HG03108 (cell line): ENCODE measurements at regions not wholly inside any gene's neighbourhood (a gene's known extent, or its start where the extent isn't known, plus 50 kb on each side); places are given as distances from the start of the nearest gene placed in this dataset.

ENCODE experiments used
- ATAC-seq: cut with Tn5 transposase; IDR thresholded peaks from one replicate; pipeline ENCODE4 v1.9.1; 2021; ENCODE audit warnings: moderate library complexity; ENCODE audit not compliant: unreplicated experiment

GRCh38 chr6:41469156-41470028 is 76.8 kb upstream of the FOXP4 start:
- no peak for ATAC-seq

GRCh38 chr6:41470029-41470330 is 76.2 kb upstream of the FOXP4 start:
- no peak for ATAC-seq

- no peak for ATAC-seq
Measured at GRCh38 chr6:41470331-41471063, 75.7 kb upstream of the FOXP4 start.

- no peak for ATAC-seq
Measured at GRCh38 chr6:41471064-41471895, 74.9 kb upstream of the FOXP4 start.

GRCh38 chr6:41474213-41474933 is 71.8 kb upstream of the FOXP4 start:
- no peak for ATAC-seq

- ATAC-seq = no peak
Measured at GRCh38 chr6:41475164-41475563, 71.0 kb upstream of the FOXP4 start.

- no peak for ATAC-seq
Measured at GRCh38 chr6:41475737-41476357, 70.3 kb upstream of the FOXP4 start.

GRCh38 chr6:41476401-41476800 is 69.8 kb upstream of the FOXP4 start:
- no peak for ATAC-seq

- no peak for ATAC-seq
Measured at GRCh38 chr6:41477572-41477971, 68.6 kb upstream of the FOXP4 start.

GRCh38 chr6:41483943-41484342 is 62.2 kb upstream of the FOXP4 start:
- no peak for ATAC-seq

- no peak for ATAC-seq
Measured at GRCh38 chr6:41487860-41488432, 58.2 kb upstream of the FOXP4 start.

- no peak for ATAC-seq
Measured at GRCh38 chr6:41488433-41489119, 57.6 kb upstream of the FOXP4 start.

- ATAC-seq = no peak
Measured at GRCh38 chr6:41489120-41489851, 56.9 kb upstream of the FOXP4 start.

- no peak for ATAC-seq
Measured at GRCh38 chr6:41492261-41492891, 53.8 kb upstream of the FOXP4 start.

GRCh38 chr6:41494212-41495110 is 51.7 kb upstream of the FOXP4 start:
- no peak for ATAC-seq
